ENCODE measurements at regions not wholly inside any gene's neighbourhood (a gene's known extent, or its start where the extent isn't known, plus 50 kb on each side); places are given as distances from the start of the nearest gene placed in this dataset.

GRCh38 chr15:38128921-38129320, 123.7 kb upstream of the SPRED1 start:
- TF ChIP-seq CTCF (IDR thresholded peaks at IDR 0.05) (no peak), POLR2AphosphoS5 (IDR thresholded peaks at IDR 0.05) (no peak), POLR2A (IDR thresholded peaks at IDR 0.05) (no peak)

All from breast epithelium (tissue), 3 donors.